ENCODE measurements at regions not wholly inside any gene's neighbourhood (a gene's known extent, or its start where the extent isn't known, plus 50 kb on each side); places are given as distances from the start of the nearest gene placed in this dataset.

- TF ChIP-seq, protein P1, sequence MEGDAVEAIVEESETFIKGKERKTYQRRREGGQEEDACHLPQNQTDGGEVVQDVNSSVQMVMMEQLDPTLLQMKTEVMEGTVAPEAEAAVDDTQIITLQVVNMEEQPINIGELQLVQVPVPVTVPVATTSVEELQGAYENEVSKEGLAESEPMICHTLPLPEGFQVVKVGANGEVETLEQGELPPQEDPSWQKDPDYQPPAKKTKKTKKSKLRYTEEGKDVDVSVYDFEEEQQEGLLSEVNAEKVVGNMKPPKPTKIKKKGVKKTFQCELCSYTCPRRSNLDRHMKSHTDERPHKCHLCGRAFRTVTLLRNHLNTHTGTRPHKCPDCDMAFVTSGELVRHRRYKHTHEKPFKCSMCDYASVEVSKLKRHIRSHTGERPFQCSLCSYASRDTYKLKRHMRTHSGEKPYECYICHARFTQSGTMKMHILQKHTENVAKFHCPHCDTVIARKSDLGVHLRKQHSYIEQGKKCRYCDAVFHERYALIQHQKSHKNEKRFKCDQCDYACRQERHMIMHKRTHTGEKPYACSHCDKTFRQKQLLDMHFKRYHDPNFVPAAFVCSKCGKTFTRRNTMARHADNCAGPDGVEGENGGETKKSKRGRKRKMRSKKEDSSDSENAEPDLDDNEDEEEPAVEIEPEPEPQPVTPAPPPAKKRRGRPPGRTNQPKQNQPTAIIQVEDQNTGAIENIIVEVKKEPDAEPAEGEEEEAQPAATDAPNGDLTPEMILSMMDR (IDR thresholded peaks at IDR 0.05; ENCODE audit: extremely low read depth, low read depth, low read length) = no peak
- H4K20me1 ChIP-seq (ENCODE audit: insufficient read depth, low read length) = no peaks in the 10 kb centered on the region
- no peak overlapping the region for H3K27ac ChIP-seq (ENCODE audit: low read depth, low read length)
- H3K9me3 ChIP-seq (ENCODE audit: low read depth, low read length) = no peaks in the 10 kb centered on the region
- H3K4me1 ChIP-seq (ENCODE audit: insufficient read depth, low read length) = no peaks in the 10 kb centered on the region
- H3K4me3 ChIP-seq (ENCODE audit: insufficient read depth, low read length) = no peak overlapping the region
- no peak overlapping the region for H2AFZ ChIP-seq (ENCODE audit: low read length)
- no peak overlapping the region for H3K4me2 ChIP-seq (ENCODE audit: insufficient read depth, low read length)
- no peaks in the 10 kb centered on the region for H3K79me2 ChIP-seq (ENCODE audit: insufficient read depth, low read length)
- H3K36me3 ChIP-seq (ENCODE audit: insufficient read depth, low read length) = no peaks in the 10 kb centered on the region
- DNase-seq (ENCODE audit: insufficient read length, low spot score, missing footprints) = no peak
- no peaks in the 10 kb centered on the region for H3K27me3 ChIP-seq (ENCODE audit: insufficient read depth, low read length)
These were observed 1120.8 kb upstream of the GOT2 start for GRCh38 chr16:59854846-59855439.

DNA sequence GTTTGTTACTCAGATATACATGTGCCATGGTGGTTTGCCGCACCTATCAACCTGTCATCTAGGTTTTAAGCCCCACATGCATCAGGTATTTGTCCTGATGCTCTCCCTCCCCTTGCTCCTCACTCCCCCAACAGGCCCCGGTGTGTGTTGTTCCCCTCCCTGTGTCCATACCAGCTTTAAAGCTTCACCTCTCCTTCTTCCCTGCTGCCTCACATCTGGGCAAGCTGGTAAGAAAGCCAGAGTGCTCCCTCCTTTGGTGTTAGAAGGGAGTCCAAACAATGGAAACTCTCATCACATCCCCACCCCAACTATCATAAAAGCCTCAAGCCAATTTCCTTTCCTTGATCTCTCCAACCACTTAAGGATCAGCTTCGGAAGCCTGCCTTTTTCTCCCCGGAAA, 1115.6 kb upstream of the GOT2 start:
- no peaks in the 10 kb centered on the region for H4K20me1 ChIP-seq (ENCODE audit: insufficient read depth, low read length)
- no peak overlapping the region for H3K27ac ChIP-seq (ENCODE audit: low read depth, low read length)
- no peaks in the 10 kb centered on the region for H3K4me1 ChIP-seq (ENCODE audit: insufficient read depth, low read length)
- no peaks in the 10 kb centered on the region for H3K79me2 ChIP-seq (ENCODE audit: insufficient read depth, low read length)
- no peak overlapping the region for H3K4me2 ChIP-seq (ENCODE audit: insufficient read depth, low read length)
- H3K36me3 ChIP-seq (ENCODE audit: insufficient read depth, low read length) = no peaks in the 10 kb centered on the region
- no peak overlapping the region for H3K4me3 ChIP-seq (ENCODE audit: insufficient read depth, low read length)
- DNase-seq (ENCODE audit: insufficient read length, low spot score, missing footprints) = no peak
- no peak overlapping the region for H2AFZ ChIP-seq (ENCODE audit: low read length)
- no peaks in the 10 kb centered on the region for H3K9me3 ChIP-seq (ENCODE audit: low read depth, low read length)
- TF ChIP-seq, protein P1 (IDR thresholded peaks at IDR 0.05; ENCODE audit: extremely low read depth, low read depth, low read length) = no peak
- no peaks in the 10 kb centered on the region for H3K27me3 ChIP-seq (ENCODE audit: insufficient read depth, low read length)

DNA sequence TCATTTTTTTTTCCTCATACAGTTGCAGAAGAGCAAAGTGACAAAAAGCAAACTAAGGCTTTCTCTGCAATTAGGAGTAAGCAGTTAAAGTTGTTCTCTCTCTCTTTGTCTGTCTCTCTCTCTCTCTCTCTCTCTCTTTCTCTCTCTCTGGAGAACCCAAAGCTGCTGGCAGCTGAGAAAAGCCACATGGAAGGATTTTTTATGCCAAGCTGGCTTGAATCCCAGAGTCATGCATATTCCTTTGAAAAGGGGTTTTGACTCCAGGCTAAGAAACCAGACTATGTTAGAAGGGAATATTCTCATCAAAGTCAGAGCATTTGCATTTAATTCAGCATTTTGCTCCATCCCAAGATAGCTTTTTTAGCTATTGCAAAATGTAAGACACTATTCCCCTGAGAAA, 1114.2 kb upstream of the GOT2 start:
- Histone ChIP-seq H3K4me2 (ENCODE audit: insufficient read depth, low read length) (no peak overlapping the region), H3K4me1 (ENCODE audit: insufficient read depth, low read length) (no peaks in the 10 kb centered on the region), H3K9me3 (ENCODE audit: low read depth, low read length) (no peaks in the 10 kb centered on the region), H3K36me3 (ENCODE audit: insufficient read depth, low read length) (no peaks in the 10 kb centered on the region), H3K27ac (ENCODE audit: low read depth, low read length) (no peak overlapping the region), H3K27me3 (ENCODE audit: insufficient read depth, low read length) (no peaks in the 10 kb centered on the region), H3K4me3 (ENCODE audit: insufficient read depth, low read length) (no peak overlapping the region), H2AFZ (ENCODE audit: low read length) (peak overlapping the region; percentile 16), H4K20me1 (ENCODE audit: insufficient read depth, low read length) (no peaks in the 10 kb centered on the region), H3K79me2 (ENCODE audit: insufficient read depth, low read length) (no peaks in the 10 kb centered on the region)
- DNase-seq (ENCODE audit: insufficient read length, low spot score, missing footprints) = no peak
- TF ChIP-seq, protein P1 (IDR thresholded peaks at IDR 0.05; ENCODE audit: extremely low read depth, low read depth, low read length) = no peak

DNA sequence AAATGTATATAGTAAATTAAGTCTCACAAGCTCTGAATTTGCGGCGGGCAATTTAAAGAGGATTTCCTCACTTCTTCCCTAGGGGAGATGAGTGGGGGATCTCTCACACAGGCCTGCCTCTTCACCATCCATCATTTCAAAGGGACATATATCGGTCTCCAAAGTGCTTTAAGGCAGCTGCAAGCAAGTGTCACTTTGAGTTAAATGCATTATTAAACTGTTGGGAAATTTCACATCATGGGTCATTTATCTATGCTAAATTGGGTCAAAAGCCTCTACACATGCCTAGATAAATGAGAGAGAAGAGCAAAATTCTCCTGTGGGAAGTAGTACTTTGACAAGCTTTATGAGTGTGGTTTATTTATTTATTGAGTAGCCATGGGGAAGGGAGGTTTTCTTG, 1106.1 kb upstream of the GOT2 start:
- Histone ChIP-seq H3K27me3 (ENCODE audit: insufficient read depth, low read length) (no peaks in the 10 kb centered on the region), H3K4me1 (ENCODE audit: insufficient read depth, low read length) (no peaks in the 10 kb centered on the region), H3K27ac (ENCODE audit: low read depth, low read length) (no peak overlapping the region), H2AFZ (ENCODE audit: low read length) (no peak overlapping the region), H3K4me2 (ENCODE audit: insufficient read depth, low read length) (no peak overlapping the region), H3K9me3 (ENCODE audit: low read depth, low read length) (no peaks in the 10 kb centered on the region), H4K20me1 (ENCODE audit: insufficient read depth, low read length) (no peaks in the 10 kb centered on the region), H3K36me3 (ENCODE audit: insufficient read depth, low read length) (no peaks in the 10 kb centered on the region), H3K4me3 (ENCODE audit: insufficient read depth, low read length) (no peak overlapping the region), H3K79me2 (ENCODE audit: insufficient read depth, low read length) (no peaks in the 10 kb centered on the region)
- TF ChIP-seq, protein P1 (IDR thresholded peaks at IDR 0.05; ENCODE audit: extremely low read depth, low read depth, low read length) = no peak
- DNase-seq (ENCODE audit: insufficient read length, low spot score, missing footprints) = no peak
